ENCODE measurements at regions not wholly inside any gene's neighbourhood (a gene's known extent, or its start where the extent isn't known, plus 50 kb on each side); places are given as distances from the start of the nearest gene placed in this dataset.
"Not testable (repeated sequence)": the region's sequence is repeated elsewhere in the genome, so short reads cannot be mapped to it uniquely, and the experiment has no call there.

DNA sequence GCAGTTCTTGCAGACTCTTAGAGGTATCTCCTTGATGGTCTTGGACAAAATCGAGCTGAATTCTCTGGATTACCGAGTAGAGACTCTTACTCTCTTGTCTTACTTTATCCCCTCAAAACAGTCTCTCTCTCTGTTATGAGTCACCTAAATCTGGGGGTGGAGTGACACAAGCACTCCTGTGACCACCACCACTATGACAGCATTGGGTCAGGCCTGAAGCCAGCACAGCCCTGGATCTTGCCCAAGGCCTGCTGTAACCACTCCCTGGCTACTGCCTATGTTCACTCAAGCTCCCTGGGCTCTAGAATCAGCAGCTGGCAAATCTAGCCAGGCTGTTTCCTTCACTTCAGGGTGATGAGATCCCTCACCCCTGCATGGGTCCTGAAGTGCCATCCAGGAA lies 662.5 kb downstream of the LUZP2 start:
- DNase-seq (ENCODE audit: low read depth) = no peak

DNA sequence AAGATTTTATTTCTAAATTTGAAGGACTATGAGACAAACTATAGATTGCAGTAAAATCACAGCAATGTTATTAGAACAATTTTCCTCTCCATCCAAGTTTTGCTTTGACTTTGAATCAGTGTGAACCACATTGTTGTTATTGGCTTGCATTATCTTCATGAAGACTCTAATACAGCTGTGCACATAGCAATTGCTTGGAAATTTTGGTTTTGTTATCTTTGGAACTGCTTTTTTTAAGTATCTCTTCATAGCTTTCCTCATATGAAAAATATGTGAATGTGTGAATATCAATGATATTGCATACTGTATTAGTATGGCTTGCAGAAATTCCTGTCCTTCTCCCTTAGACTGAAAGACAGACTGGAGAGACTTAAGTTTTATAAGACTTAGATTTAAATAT lies 666.6 kb downstream of the LUZP2 start:
- DNase-seq (ENCODE audit: low read depth) = no peak

DNA sequence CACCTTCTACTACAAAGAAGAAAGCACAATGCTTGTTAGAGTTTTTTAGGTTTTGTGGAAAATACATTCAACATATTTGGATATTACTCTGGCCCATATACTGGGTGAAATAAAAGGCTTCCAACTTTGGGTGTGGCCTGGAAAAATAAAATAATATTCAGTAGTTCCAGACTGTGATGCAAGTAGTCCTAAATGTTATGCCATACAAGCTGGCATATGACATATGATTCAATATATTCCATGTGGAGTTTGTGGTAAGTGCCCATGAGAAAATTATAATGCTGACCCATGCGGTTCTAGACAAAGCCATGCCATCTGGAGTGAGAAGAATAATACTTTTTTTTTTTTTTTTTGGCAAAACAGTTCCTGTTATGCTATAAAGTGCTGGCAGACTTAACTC lies 683.3 kb downstream of the LUZP2 start:
- no peak for DNase-seq (ENCODE audit: low read depth)

DNA sequence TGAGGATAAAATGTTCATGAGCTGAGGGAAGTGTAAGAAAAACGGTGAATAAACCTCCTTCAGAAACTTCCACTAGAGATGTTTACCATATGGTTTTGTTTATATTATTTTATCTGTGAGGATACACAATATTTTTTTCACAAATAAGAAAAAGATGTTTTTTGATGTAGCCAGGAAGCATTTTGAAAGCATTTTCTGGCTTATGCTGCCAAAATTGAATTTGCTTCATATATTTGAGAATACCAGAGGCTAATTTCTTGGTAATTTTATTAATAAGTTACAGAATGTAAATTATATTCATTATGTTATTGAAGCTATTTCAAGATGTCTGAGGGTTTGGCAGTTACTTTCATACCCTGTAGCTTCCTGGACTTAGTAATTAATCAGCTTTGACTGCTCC lies 686.6 kb downstream of the LUZP2 start:
- no peak for DNase-seq (ENCODE audit: low read depth)

DNA sequence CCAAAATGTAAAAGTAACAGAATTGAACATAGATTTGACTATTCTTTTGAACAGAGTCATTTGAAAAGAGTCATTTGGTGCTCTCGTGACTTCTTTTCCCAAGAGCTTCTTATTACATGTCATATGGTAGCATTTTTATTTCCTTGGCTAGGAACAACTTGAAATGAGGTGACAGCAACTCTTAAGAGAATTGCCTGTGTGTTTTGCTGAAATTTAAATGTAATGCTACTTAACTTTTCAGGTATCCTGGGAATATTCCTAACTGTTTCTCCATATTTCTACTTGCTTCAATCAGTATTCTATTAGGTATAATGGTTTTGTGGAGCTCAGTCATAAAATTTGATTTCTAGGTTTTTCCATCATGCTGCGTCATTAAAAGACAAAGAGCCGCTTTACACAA lies 700.7 kb downstream of the LUZP2 start:
- no peak for DNase-seq (ENCODE audit: low read depth)

DNA sequence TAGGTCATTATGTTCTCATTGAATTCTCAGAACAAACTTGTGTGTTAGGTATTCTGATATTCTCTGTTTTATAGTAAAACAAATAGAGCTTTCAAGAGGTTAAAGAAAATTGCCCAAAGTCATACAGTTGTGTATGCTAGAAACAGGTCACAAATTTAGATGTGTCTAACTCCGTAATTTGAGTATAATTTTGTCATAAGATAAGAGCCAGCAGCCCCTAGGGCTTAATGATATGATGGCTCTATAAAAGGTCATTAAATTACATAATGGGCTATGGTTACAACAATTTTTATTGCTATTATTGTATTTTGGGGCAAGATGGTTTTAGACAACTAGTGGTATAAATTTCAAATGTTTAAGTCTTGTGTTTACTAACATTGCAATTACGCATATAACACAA lies 701.9 kb downstream of the LUZP2 start:
- DNase-seq (ENCODE audit: low read depth) = no peak

DNA sequence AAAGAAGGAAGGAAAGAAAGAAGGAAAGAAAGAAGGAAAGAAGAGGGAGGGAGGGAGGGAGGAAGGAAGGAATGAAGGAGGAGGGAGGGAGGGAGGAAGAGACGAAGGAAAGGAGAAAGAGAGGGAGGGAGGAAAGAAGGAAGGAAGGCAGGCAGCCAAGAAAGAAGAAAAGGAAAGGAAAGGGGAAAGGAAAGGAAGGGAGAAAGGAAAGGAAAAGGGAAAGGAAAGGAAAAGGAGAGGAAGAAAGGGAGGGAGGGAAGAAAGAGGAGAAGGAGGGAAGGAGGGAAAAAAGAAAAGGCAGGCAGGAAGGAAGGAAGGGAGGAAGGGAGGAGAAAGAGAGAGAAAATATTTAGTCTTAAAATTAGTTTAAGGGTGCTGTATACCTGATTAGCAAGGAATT lies 704.1 kb downstream of the LUZP2 start:
- no peak for DNase-seq (ENCODE audit: low read depth)

DNA sequence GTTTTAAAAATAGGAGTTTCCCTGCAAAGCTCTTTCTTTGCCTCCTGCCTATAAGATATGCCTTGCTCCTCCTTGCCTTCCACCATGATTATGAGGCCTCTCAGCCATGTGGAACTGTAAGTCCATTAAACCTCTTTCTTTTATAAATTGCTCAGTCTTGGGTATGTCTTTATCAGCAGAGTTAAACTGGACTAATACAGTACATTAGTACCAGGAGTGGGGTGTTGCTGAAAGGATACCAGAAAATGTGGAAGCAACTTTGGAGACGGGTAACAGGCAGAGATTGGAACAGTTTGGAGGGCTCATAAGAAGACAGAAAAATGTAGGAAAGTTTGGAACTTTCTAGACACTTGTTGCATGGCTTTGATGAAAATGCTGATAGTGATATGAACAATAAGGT lies 709.9 kb downstream of the LUZP2 start:
- DNase-seq (ENCODE audit: low read depth) = no peak

DNA sequence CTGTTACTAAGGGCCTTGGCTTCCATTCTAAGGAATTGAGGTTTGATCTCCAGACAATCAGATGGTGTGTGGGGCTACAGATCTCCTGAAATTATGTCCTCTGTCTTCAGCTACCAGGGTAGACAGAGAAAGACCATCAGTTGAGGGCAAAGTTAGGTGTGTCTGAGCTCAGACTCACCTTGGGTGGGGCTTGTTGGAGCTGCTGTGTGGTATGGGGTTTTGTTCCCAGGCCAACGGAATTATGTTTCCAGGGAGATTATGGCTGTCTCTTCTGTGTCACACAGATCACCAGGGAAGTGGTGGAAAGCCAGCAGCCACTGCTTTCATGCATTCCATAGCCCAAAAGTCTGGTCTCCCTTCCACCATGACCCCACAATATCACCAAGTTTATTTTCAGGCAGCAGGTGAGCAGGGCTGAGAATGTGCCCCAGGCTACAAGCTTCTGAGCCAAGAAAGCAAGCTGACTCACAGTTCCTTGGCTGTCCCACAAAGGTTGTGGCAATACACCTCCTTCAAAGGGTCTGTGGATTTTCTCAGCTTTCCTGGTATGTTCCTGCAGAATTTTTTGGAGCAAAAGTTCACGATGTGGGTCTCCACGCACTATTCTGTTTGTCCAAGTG lies 714.9 kb downstream of the LUZP2 start:
- no peak for DNase-seq (ENCODE audit: low read depth)

DNA sequence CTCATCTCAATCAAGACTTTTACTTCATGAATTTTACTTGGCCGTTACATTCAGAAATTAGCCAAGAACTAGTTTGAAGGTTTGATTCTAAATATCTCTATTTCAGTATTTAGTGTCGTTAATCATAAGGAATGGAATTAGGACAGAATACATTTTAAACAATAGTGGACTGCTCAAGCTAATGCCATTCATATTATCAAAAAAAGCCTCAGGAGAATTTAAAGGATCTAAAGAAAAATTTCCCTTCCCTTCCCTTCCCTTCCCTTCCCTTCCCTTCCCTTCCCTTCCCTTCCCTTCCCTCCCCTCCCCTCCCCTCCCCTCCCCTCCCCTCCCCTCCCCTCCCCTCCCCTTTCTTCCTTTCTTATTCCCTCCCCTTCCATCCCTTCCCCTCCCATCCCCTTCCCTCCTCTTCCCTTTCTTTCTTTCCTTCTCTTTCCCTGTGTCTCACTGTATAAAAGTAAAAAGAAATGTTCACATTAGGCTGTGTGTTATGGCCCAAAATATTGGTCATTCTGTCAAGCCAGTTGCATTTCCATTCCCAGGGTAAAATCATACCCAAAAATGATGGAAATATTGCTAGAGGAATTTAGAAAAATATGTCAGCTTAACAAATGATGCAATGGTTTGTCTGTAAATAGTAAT lies 717.8 kb downstream of the LUZP2 start:
- no peak for DNase-seq (ENCODE audit: low read depth)

DNA sequence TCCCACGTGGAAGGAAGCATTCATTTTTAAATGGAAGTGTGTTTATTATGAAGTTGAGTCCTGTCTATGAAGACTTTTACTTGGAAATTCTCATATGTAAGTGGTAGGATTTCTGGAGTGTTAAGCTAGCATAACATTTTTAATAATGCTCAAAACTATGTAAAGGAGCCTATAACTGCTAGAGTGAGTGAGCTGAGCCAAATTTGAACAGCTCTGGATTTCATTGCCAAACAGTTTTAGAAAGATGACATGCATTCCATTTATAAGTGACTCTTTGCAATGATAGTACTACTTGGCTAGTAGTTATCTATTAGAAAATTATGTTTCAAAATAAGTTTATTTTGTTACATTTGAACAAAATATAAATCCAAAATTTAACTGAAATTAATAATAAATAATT lies 721.2 kb downstream of the LUZP2 start:
- DNase-seq (ENCODE audit: low read depth) = no peak

DNA sequence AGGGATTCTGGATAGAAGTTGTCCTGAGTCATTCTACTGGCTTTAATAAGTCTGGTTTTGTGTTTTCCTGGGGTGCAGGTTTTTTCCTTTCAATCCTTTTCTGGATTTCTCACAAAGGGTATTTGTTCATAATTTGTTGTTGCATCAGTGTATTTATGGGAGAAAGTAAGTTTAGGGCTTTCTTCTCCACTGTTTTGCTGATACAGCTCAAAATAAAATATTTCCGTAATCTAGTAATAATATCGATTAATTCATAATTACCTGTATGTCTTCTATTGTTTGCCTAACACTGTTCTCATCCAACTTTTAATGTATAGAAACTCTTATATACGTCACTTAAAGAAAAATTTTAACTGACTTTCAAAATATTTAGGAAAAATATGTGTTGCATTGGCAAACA lies 728.2 kb downstream of the LUZP2 start:
- DNase-seq (ENCODE audit: low read depth) = no peak

DNA sequence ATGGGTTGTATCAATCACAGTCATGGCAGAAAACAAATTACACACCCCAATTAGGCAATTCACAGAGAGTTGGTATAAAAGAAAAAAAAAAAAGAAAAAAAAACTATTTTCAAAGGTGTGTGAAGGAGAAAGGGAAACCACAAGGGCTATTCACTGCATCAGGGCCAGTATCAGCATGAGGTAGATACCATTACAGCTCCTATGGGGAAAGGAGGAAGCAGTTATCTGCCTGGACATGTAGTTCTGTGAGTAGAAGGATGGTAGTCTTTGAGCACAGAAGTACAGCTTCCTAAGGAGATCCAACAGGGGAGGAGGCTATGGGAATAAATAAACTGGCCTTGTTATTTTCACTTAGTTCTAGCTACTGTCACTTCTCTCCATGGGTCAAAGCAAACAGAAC lies 746.1 kb downstream of the LUZP2 start:
- no peak for DNase-seq (ENCODE audit: low read depth)

DNA sequence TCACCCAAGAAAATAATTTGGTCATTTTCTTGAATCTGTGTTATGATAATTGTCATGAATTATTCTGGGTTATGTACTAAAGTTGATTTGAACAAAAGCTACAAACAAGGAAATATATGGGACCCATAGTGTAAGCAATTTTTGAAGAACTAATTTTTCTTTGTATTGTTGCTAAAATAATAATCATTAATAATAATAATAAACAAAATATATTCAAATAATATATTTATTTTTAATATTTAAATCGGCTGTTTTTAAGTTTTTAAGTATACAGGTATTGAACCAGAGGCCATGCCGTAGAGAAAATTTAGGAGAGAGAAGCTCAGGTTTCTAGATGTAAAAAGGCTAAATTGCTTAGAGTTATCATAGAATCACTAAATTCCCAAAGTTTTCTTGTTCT lies 747.3 kb downstream of the LUZP2 start:
- no peak for DNase-seq (ENCODE audit: low read depth)

DNA sequence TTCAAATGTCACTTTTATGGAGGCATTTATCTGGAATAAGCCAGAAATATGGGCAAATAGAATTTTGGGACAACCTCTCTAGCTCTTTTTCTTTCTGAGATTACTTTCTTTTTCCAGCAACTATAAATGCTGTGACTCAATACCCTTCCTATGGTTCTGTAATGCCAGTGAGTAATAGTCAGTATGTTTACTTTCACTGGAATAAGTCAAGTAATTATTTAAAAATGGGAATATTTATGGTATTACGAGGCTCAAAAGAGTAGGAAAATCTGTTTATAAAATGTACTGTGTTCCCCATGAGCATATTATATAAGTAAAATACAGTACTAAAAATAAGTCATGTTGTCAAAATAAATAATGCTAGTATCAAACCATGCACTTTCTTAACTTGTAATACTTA lies 750.5 kb downstream of the LUZP2 start:
- DNase-seq (ENCODE audit: low read depth) = no peak

DNA sequence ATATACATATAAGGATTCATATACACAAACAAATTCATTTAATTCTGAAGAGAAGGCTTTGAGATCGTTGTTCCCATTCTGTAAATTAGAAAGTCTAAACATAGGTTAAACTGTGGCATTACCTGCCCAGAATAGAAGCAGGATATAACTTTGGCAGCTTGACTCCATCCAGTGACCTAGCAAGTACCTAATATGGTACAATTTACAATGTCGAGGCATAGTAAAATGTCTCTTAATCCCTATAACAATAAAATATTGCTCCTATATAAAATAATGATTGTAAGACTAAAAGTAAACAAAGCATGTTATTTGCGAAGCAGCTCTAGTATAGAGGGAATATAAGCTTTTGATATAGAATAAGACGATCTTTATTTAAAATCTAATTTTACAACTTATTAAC lies 756.0 kb downstream of the LUZP2 start:
- no peak for DNase-seq (ENCODE audit: low read depth)

DNA sequence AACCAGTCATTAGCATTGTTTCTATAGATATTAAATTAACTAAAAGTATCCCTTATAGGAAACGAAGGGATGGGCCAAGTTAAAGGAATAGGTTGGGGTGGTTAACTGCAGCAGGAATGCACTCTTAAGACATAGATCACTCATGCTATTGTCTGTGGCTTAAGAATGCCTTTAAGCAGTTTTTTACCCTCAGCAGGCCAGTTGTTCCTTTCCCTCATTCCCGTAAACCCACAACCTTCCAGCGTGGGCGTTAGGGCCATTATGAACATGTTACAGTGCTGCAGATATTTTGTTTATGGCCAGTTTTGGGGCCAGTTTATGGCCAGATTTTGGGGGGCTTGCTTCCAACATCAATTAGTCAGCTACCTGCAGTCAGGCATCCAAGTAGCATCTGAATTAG lies 767.0 kb downstream of the LUZP2 start:
- not testable (repeated sequence) for DNase-seq (ENCODE audit: low read depth)

DNA sequence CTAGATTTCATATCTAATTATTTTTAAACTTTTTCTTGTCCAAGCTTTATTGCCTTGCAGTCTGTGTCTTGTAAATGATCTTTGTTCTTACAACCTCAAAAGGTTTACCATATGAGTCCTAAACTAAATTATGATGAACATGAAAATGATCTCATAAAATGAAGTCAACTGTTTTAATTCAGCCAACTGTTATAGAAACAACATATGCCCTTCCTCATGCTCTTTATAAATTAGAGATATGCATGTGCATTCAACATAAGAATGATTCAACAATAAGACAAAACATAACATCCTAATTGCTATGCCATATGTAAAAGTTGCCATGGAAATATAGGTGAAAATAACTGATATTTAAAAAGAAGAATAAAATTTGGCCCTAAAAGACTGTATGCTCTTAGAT lies 774.4 kb downstream of the LUZP2 start:
- no peak for DNase-seq (ENCODE audit: low read depth)

DNA sequence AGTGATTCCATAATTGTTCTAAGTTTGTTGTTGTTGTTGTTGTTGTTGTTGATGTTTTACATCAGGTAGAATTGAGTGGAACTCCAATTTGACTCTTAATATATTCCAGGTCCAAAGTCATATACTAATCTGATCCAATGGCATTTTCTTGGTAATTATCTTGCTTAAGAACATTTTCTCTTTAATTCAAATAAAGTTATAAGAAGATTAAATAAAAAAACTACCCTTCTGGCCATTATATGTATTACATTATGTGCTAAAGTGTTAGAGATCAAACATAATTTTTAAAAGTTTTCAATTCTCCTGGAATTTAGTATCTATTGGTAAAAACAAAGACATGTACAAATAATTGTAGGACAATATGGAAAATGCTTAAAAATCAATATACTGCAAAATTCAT lies 775.4 kb downstream of the LUZP2 start:
- DNase-seq (ENCODE audit: low read depth) = no peak

DNA sequence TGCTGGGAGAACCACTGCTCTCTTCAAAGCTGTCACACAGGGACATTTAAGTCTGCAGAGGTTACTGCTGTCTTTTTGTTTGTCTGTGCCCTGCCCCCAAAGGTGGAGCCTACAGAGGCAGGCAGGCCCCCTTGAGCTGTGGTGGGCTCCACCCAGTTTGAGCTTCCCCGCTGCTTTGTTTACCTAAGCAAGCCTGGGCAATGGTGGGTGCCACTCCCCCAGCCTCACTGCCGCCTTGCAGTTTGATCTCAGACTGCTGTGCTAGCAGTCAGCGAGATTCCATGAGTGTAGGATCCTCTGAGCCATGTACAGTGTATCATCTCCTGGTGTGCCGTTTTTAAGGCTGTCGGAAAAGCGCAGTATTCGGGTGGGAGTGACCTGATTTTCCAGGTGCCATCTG lies 784.0 kb downstream of the LUZP2 start:
- DNase-seq (ENCODE audit: low read depth) = not testable (repeated sequence)

DNA sequence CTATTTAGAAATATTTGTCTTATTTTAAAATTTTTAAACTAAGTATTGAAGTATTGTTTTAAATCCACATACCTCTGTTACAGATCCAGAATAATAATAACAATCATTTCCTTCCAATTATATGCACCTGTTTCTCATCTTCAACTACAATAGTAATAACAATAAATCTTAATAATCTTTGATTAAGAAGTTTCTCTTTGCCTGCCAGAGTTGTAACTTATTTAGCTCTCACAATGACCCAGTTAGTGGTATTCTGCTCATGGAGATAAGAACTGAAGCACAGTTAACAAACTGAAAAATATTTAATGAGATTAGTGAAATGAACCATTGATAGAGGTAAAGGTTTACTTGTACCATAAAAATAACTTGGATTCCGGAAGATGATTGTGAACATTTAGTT lies 796.3 kb downstream of the LUZP2 start:
- DNase-seq (ENCODE audit: low read depth) = no peak

DNA sequence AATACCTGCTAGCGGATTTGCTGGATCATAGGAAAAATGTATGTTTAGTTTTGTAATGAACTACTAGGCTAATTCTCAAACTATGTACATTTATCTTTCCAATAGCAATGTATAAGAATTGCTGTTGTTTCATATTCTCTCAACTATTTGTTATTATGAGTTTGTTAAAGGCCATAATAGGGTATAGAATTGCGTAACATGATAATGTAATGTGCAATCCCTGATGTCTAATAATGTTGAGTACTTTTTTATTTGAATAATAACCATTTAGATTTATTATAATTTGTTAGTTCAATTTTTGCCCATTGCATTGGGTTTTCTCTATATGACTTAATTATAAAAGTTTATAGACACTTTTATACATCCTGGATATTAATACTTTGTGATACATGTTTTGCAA lies 801.6 kb downstream of the LUZP2 start:
- DNase-seq (ENCODE audit: low read depth) = no peak

DNA sequence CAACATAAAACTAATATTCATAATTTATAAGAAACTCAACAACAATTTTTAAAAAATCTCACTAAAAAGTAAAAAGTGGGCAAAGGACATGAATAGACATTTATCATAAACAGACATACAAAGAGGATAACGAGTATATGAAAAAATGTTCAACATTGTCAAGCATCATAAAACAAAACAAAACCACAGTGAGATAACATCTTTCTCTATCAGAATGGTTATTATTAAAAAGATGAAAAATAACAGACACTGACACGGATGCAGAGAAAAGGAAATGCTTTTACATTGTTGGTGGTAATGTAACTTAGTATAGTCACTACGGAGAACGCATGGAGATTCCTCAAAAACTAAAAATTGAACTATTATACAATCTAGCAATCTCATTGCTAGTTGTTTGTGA lies 813.0 kb downstream of the LUZP2 start:
- DNase-seq (ENCODE audit: low read depth) = no peak

DNA sequence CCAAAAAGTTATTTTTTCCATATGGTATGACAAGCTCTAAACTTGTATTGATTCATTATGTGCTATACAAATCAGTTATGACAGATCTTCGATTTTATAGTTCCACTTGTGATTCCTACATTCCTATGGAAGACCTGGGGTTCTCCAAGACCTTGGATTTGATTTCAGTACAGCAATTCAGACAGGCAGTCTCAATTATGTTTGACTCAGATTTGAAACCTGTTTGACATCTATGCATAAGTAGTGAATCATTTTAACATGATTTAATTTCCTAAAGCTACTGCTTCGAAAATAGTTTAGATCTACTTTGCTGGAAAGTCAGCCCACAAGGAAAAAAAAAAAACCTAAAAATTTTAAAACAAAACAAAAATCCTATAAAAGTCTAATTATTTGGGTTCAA lies 820.4 kb downstream of the LUZP2 start:
- DNase-seq (ENCODE audit: low read depth) = no peak

DNA sequence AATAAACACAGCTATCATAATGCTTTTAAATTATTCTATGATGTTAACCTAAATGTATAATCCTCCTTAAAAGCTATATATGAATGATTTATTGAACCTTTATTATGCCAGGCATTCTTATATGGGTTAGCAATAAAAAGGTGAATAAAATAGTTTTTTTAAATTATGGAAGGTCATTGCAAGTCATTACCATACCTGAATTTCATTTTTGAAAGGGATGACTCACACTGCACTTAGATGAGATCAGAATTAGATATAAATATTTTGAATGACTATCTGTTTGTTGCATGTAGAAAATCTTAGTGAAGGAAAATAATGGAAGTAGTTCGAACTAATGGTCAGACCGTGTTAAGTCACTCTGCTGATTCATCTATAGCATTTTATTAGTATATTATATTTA lies 822.3 kb downstream of the LUZP2 start:
- no peak for DNase-seq (ENCODE audit: low read depth)
